PC-3 (cell line): ENCODE measurements at regions not wholly inside any gene's neighbourhood (a gene's known extent, or its start where the extent isn't known, plus 50 kb on each side); places are given as distances from the start of the nearest gene placed in this dataset.

ENCODE experiments used
- ATAC-seq: fragments of 200-7000 bp; cut with Tn5 transposase; 2 replicates; pipeline ENCODE4 v1.9.1; 2020; ENCODE audit warnings: mild to moderate bottlenecking, moderate library complexity
- BruUV-seq: library from RNA; stranded (reverse); fragments of 400-500 nt; replicated peaks from 2 replicates; lab custom pipeline; 2021; lab: Mats Ljungman, UMichigan
- CTCF ChIA-PET: fragments of 300-600 bp; sonication (Branson Sonifier 250); formaldehyde crosslinking; loops from one replicate; lab custom pipeline; 2022; ENCODE audit warnings: antibody characterized with exemption; lab: Charles Lee
- POLR2A ChIA-PET: fragments of 300-600 bp; sonication (Branson Sonifier 250); formaldehyde crosslinking; loops from one replicate; lab custom pipeline; 2022; ENCODE audit warnings: antibody characterized with exemption; ENCODE audit not compliant: unreplicated experiment; lab: Charles Lee
- DNase-seq: peaks from one replicate; pipeline ENCODE4 v3.0.0-alpha.2; 2015
- H2AFZ ChIP-seq: fragments of 300-600 bp; sonication (generic); 2 replicates; pipeline ENCODE4 v1.6.0; 2016; ENCODE audit warnings: antibody characterized with exemption, low read length
- H3F3A ChIP-seq: fragments of 300-600 bp; sonication (generic); one replicate; pipeline ENCODE4 v1.6.0; 2017; ENCODE audit warnings: antibody characterized with exemption, low read length, control low read depth, mild to moderate bottlenecking; ENCODE audit not compliant: unreplicated experiment
- H3K27ac ChIP-seq: fragments of 300-600 bp; sonication (generic); 2 replicates; pipeline ENCODE4 v1.5.1; 2016; ENCODE audit warnings: mild to moderate bottlenecking, low read length
- H3K27me3 ChIP-seq: fragments of 300-600 bp; sonication (generic); 2 replicates; pipeline ENCODE4 v1.6.1; 2016; ENCODE audit warnings: low read length, mixed read lengths
- H3K36me3 ChIP-seq: fragments of 300-600 bp; sonication (generic); 2 replicates; pipeline ENCODE4 v1.6.1; 2016; ENCODE audit warnings: low read depth, mixed run types, low read length, mixed read lengths
- H3K4me1 ChIP-seq: fragments of 300-600 bp; sonication (generic); 2 replicates; pipeline ENCODE4 v1.5.1; 2016; ENCODE audit warnings: low read length; ENCODE audit not compliant: insufficient read depth
- H3K4me2 ChIP-seq: fragments of 300-600 bp; sonication (generic); 2 replicates; pipeline ENCODE4 v1.6.0; 2016; ENCODE audit warnings: low read length
- H3K4me3 ChIP-seq: fragments of 300-600 bp; sonication (generic); 2 replicates; pipeline ENCODE4 v1.5.1; 2016; ENCODE audit warnings: mild to moderate bottlenecking, low read length, mixed read lengths
- H3K79me2 ChIP-seq: fragments of 300-600 bp; sonication (generic); 2 replicates; pipeline ENCODE4 v1.6.1; 2017; ENCODE audit warnings: low read length, mixed read lengths
- H3K9ac ChIP-seq: fragments of 300-600 bp; sonication (generic); 2 replicates; pipeline ENCODE4 v1.6.0; 2016; ENCODE audit warnings: mild to moderate bottlenecking, low read length
- H3K9me2 ChIP-seq: fragments of 300-600 bp; sonication (generic); replicated peaks from 2 replicates; pipeline ENCODE4 v1.6.1; 2016; ENCODE audit warnings: mixed run types, low read length, mixed read lengths
- H3K9me3 ChIP-seq: fragments of 300-600 bp; sonication (generic); 2 replicates; pipeline ENCODE4 v1.6.1; 2016; ENCODE audit warnings: low read length, mixed read lengths
- H4K20me1 ChIP-seq: fragments of 300-600 bp; sonication (generic); 2 replicates; pipeline ENCODE4 v1.6.1; 2016; ENCODE audit warnings: low read length, mixed read lengths
- CTCF ChIP-seq: fragments of 300-600 bp; sonication (generic); conservative IDR thresholded peaks from 2 replicates; pipeline ENCODE4 v1.5.1; 2017; ENCODE audit warnings: antibody characterized with exemption, low read depth, mild to moderate bottlenecking, low read length
- EZH2 ChIP-seq: fragments of 300-600 bp; sonication (generic); IDR thresholded peaks from one replicate; pipeline ENCODE4 v1.6.1; 2017; ENCODE audit warnings: antibody characterized with exemption, mild to moderate bottlenecking, low read length; ENCODE audit not compliant: unreplicated experiment
- EZH2phosphoT487 ChIP-seq: fragments of 300-600 bp; sonication (generic); IDR thresholded peaks from 2 replicates; pipeline ENCODE4 v1.6.1; 2018; ENCODE audit warnings: mild to moderate bottlenecking, antibody characterized with exemption, low read length, borderline replicate concordance
- intact Hi-C: fragments of 100-400 bp; cut with micrococcal nuclease; formaldehyde crosslinking; loops from 2 replicates; pipeline ENCODE4 v1.9.0; 2023

DNA sequence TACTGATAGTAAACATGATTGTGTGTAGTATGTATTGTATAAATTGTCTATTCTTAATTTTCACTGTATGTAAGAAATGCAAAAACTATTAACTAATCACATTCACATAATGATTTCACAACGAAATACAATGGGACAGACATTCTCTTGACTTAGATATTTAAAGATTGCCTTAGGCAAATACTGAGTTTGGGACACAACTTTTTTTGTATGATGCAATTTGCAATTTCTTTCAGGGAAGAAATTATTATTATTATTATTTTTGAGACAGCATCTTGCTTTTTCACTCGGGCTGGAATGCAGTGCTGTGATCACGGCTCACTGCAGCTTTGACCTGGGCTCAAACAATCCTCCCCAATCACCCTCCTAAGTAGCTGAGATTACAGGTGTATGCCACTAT is 173.2 kb upstream of the TRIM24 start:
- no peak overlapping the region for H2AFZ ChIP-seq
- H3K36me3 ChIP-seq, result no peaks in the 10 kb centered on the region
- no peak overlapping the region for H3K4me2 ChIP-seq
- H3K9me2 ChIP-seq, result no peaks in the 10 kb centered on the region
- CTCF ChIA-PET, result no interaction called here
- TF ChIP-seq EZH2phosphoT487, result no peak
- TF ChIP-seq EZH2, result no peak
- no peak for TF ChIP-seq CTCF
- POLR2A ChIA-PET, result no interaction called here
- no peak for DNase-seq
- H3K79me2 ChIP-seq, result no peaks in the 10 kb centered on the region
- no peaks in the 10 kb centered on the region for H3F3A ChIP-seq
- no TSS peak for BruUV-seq
- no peaks in the 10 kb centered on the region for H4K20me1 ChIP-seq
- no peaks in the 10 kb centered on the region for H3K27me3 ChIP-seq
- no peak for ATAC-seq
- H3K4me1 ChIP-seq, result no peaks in the 10 kb centered on the region
- intact Hi-C loops, result no loop called here
- H3K9ac ChIP-seq, result no peak overlapping the region
- H3K27ac ChIP-seq, result no peak overlapping the region
- H3K9me3 ChIP-seq, result no peaks in the 10 kb centered on the region
- no peak overlapping the region for H3K4me3 ChIP-seq

- ATAC-seq (no peak), DNase-seq (no peak)
- intact Hi-C loops, result no loop called here
- Histone ChIP-seq H3K9me2 (no peaks in the 10 kb centered on the region), H3K9ac (no peak overlapping the region), H3K79me2 (no peaks in the 10 kb centered on the region), H3K27me3 (no peaks in the 10 kb centered on the region), H3K4me1 (no peaks in the 10 kb centered on the region), H4K20me1 (no peaks in the 10 kb centered on the region), H3F3A (no peaks in the 10 kb centered on the region), H3K27ac (no peak overlapping the region), H3K9me3 (no peaks in the 10 kb centered on the region), H3K4me2 (no peak overlapping the region), H3K36me3 (no peaks in the 10 kb centered on the region), H3K4me3 (no peak overlapping the region), H2AFZ (no peak overlapping the region)
- BruUV-seq, result no TSS peak
- ChIA-PET CTCF (no interaction called here), POLR2A (no interaction called here)
- TF ChIP-seq EZH2phosphoT487 (no peak), EZH2 (no peak), CTCF (no peak)
Measured at GRCh38 chr7:138287549-138287948, 172.5 kb upstream of the TRIM24 start.

DNA sequence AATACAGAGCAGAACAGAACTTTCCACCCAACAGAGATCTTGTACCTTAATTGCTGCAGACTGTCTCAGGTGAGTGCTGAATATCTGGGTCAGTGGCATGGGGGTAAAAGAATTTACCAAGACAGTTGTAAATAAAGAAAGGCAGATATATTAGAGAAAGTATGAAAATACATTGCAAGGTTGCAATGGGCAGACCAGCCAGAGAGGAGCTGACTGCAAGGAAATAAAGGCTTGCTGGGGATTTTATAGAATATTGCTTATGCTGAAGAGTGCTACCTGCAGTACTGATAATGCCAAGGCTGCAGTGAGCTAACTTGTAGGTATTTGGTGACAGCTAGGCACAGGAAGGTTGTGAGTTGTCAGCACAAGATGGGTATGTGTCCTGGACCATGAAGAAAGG is 171.0 kb upstream of the TRIM24 start:
- no peak overlapping the region for H3K4me3 ChIP-seq
- intact Hi-C loops, result no loop called here
- H3K9me3 ChIP-seq, result no peaks in the 10 kb centered on the region
- H3K4me2 ChIP-seq, result no peak overlapping the region
- no peak for TF ChIP-seq EZH2
- no peak for TF ChIP-seq CTCF
- no peak for TF ChIP-seq EZH2phosphoT487
- DNase-seq (no peak), ATAC-seq (no peak)
- no peak overlapping the region for H2AFZ ChIP-seq
- no peaks in the 10 kb centered on the region for H3K27me3 ChIP-seq
- H3K4me1 ChIP-seq, result no peaks in the 10 kb centered on the region
- H3K9ac ChIP-seq, result no peak overlapping the region
- ChIA-PET CTCF (no interaction called here), POLR2A (no interaction called here)
- H3K36me3 ChIP-seq, result no peaks in the 10 kb centered on the region
- no peaks in the 10 kb centered on the region for H3F3A ChIP-seq
- H3K27ac ChIP-seq, result no peak overlapping the region
- H3K9me2 ChIP-seq, result no peaks in the 10 kb centered on the region
- BruUV-seq, result no TSS peak
- no peaks in the 10 kb centered on the region for H4K20me1 ChIP-seq
- no peaks in the 10 kb centered on the region for H3K79me2 ChIP-seq
